Medulla oblongata (tissue), 1 donor: ENCODE measurements at regions not wholly inside any gene's neighbourhood (a gene's known extent, or its start where the extent isn't known, plus 50 kb on each side); places are given as distances from the start of the nearest gene placed in this dataset.
"Not testable (repeated sequence)": the region's sequence is repeated elsewhere in the genome, so short reads cannot be mapped to it uniquely, and the experiment has no call there.

Experiments
- DNase-seq: peaks from one replicate; pipeline ENCODE4 v3.0.0-alpha.2; 2015; ENCODE audit errors: extremely low spot score

- DNase-seq: no peak
Measured at GRCh38 chr2:175829741-175830140, 172.3 kb downstream of the LNPK start.

GRCh38 chr2:175827856-175828255 is 174.2 kb downstream of the LNPK start:
- no peak for DNase-seq

GRCh38 chr2:175824243-175824642 is 177.8 kb downstream of the LNPK start:
- DNase-seq: no peak

- DNase-seq: no peak
Measured at GRCh38 chr2:175823707-175824073, 178.4 kb downstream of the LNPK start.

- peak; percentile 24 for DNase-seq
Measured at GRCh38 chr2:175823002-175823706, 178.9 kb downstream of the LNPK start.

- DNase-seq: no peak
Measured at GRCh38 chr2:175817221-175817620, 184.8 kb downstream of the LNPK start.

- DNase-seq: no peak
Measured at GRCh38 chr2:175815537-175815936, 186.5 kb downstream of the LNPK start.

- no peak for DNase-seq
Measured at GRCh38 chr2:175811971-175812370, 190.1 kb downstream of the LNPK start.

- no peak for DNase-seq
Measured at GRCh38 chr2:175808858-175809257, 193.2 kb downstream of the LNPK start.

- DNase-seq: no peak
Measured at GRCh38 chr2:175808078-175808477, 194.0 kb downstream of the LNPK start.

- DNase-seq: no peak
Measured at GRCh38 chr2:175807031-175807873, 194.8 kb downstream of the LNPK start.

GRCh38 chr2:175806570-175806969 is 195.5 kb downstream of the LNPK start:
- no peak for DNase-seq

- DNase-seq: no peak
Measured at GRCh38 chr2:175806125-175806490, 196.0 kb downstream of the LNPK start.

GRCh38 chr2:175805442-175806124 is 196.5 kb downstream of the LNPK start:
- DNase-seq: no peak

- DNase-seq: peak; percentile 24
Measured at GRCh38 chr2:175804122-175804521, 197.9 kb downstream of the LNPK start.

- not testable (repeated sequence) for DNase-seq
Measured at GRCh38 chr2:175796422-175796821, 205.6 kb downstream of the LNPK start.

- no peak for DNase-seq
Measured at GRCh38 chr2:175793648-175794047, 208.4 kb downstream of the LNPK start.

GRCh38 chr2:175792881-175793280 is 209.2 kb downstream of the LNPK start:
- DNase-seq: no peak

- no peak for DNase-seq
Measured at GRCh38 chr2:175792199-175792598, 209.9 kb downstream of the LNPK start.

- no peak for DNase-seq
Measured at GRCh38 chr2:175786471-175787124, 215.5 kb downstream of the LNPK start.

GRCh38 chr2:175777337-175777736 is 224.7 kb downstream of the LNPK start:
- DNase-seq: not testable (repeated sequence)

GRCh38 chr2:175769200-175769599 is 232.9 kb downstream of the LNPK start:
- no peak for DNase-seq
